HTR-8/SVneo (cell line): ENCODE measurements at regions not wholly inside any gene's neighbourhood (a gene's known extent, or its start where the extent isn't known, plus 50 kb on each side); places are given as distances from the start of the nearest gene placed in this dataset.

Experiments used
- DNase-seq: peaks from one replicate; pipeline ENCODE4 v3.0.0; 2011; ENCODE audit warnings: low spot score, mixed read lengths; ENCODE audit not compliant: insufficient read length
- FAIRE-seq: peaks from 2 replicates; lab custom pipeline; 2011; peaks lifted over from hg19 to GRCh38; lab: Jason Lieb, UNC

DNA sequence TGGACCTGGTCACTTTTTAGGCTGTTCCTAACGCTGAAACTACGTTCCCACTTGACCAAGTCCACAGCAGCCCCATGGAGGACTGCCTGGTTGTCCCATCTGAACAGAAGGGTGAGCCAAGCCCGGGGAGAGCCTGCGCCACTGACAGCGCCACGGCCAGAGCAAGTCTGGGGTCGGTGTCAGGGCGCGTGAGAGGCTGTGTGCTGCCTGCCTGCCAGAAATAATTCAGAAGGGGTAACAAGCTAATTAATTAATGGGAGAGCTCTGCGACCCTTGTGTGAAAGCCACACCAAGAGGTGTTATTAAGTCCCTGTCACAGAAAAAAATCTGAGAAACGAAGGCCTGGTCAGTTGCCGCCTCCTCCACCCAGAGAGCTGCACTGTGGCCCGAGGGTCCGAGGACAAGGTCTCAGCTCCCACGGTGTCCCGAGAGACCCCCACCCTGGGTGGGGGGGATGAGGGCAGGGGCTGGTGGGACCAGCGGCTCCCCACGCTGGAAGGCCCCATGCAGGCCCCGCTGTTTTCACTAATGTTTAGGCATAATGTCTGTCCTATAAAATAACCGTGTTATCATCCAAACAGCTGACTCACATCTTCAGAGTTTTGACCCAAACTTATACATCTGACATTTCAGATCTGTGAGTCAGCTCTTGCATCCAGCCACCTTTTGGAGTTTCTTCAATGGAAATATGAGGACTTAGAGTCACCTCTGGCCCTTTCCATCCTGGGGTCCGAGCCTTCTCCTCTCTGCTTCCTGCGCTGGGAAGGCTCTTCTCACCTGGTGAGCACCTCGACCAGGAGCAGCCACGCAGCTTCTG is 58.5 kb downstream of the DLL1 start:
- DNase-seq (peak; percentile 40), FAIRE-seq (no peak)

DNA sequence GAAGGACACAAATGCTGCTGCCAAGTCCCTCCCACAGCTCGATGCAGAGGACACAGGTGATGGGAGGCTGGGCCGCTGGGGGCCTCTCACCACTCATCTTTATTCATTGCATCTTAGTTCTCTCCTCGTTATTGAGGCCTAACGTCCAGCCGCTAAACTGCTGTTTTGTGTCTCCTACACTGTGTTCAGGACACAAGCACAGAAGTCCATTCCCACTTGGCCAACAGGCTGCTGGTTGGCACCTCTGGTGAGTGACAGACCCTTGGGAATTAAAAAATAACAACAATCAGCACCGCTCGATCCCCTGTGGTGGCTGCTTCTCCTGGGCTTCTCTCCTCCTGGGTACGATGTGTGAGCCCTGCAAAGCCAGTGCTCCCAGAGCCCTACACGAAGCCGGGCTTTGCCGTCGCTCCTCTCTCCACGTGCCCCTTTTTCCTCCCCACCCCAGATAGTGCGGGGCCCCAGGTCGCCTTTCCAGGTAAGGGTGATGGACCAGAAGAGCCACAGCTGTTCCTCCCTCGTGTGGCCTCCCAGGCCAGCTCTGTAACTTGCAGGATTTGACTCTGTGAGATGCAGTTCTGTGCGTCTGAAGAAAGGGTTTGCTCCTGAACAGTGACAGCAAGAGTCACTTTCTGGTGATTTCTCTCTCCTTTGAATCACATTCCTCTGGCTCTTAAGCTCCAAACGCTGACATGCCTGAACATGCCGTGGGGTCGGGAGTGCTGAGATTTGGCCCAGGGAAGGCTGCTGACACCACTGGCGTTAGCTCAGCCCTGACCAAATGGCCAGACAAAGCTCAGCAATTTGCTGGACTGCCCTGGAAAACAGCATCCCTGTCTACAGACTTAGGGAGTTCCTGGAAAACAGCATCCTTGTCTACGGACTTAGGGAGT is 59.3 kb downstream of the DLL1 start:
- FAIRE-seq (peak; percentile 42), DNase-seq (peak; percentile 56)

DNA sequence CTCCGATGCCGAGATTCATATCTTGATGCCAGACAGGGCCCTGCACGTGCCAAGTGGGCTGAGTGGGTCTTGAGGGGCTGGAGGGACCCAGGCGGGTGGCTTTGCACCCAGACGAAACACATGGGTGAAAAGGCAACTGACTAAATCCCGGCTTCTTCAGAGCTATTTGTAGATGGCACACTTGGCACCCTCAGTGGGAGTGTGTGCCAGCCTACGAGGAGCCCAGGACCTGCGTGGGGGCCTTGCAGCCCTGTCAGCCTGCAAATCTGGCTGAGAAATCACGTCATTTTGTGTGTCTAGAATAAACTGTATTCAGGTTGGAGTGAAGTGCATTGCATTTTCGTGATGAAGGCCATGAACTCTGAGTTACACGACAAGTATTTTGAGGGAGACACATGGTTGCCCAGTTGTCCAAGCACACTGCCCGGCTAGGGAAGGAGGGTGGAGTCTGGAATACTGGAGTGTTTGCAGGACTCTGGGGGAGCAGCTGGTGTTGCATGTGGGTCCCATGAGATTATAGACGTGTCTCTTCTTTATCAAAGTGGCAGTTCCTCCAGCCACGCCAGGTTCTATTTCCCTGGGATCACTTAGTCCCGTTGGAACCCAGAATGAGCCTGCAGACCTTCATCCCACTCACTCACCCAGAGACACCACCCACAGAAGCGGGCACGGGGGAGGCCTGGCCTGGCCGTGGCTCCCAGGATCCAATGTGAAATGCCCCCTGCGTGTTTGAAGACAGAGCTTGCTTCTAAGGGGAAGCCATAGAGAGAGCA is 60.2 kb downstream of the DLL1 start:
- FAIRE-seq (no peak), DNase-seq (no peak)

DNA sequence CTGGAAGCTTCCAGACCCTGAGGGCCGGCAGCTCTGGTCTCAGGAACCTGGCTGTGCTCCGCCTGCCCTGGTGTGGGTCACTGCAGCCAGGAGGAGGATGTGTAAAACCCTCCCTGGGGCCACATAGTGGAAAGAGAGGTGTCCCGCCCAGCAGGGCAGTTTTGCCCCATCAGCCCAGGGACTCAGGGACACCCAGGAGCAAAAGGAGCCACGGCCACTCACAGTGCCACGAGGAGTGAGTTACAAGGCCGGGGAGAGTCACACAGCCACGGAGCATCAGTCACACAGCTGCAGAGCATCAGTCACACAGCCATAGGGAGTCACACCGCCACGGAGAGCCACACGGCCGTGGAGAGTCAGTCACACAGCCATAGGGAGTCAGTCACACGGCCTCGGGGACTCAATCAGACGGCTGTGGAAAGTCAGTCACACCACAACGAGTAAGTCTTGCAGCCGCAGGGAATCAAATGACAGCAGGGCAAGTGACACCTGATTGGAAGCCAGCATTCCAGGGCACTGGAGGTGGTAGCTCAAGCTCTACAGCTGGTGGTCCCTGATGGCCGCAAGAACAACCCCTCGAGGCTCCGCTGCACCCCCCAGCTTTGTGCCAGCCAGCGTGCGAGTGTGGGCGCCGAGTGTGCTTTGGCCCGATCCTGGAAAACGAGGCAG is 60.9 kb downstream of the DLL1 start:
- FAIRE-seq, result no peak
- no peak for DNase-seq

DNA sequence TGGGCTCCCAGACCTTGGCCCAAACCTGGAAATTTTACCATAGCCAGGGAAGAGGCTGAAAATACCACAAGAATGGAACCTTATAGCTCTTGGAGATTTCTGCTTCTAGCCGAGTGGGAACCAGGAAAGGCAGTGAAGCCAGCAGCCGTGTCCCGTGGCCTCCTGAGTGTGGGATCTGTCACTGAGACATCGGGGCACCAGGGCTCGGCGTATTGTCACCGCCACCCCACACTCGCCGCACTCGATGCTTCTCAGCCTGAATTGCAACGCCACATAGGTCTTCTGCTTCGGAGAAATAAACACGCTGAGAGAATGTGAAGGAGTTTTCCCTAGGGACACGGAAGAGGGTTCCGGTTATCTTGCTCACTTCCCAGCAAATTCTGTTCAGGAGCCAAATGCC is 61.5 kb downstream of the DLL1 start:
- DNase-seq (no peak), FAIRE-seq (no peak)

DNA sequence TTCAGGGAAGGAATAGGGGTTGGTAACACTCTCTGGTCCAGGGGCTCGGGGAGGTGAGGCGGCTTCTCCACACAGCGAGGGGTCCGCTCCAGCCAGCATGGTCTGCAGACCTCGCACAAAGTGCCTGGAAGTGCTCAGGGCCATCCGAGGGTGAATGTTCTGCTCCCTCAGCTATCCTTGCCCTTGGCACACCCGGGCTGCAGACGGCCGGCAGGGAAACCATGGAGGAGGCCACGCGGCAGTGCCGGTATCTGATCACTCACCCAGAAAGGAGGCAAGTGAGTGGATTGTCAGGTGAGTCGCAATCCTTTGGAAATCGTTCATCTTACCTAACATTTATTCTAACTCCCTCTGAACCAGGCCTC is 62.0 kb downstream of the DLL1 start:
- DNase-seq, result no peak
- FAIRE-seq, result no peak

DNA sequence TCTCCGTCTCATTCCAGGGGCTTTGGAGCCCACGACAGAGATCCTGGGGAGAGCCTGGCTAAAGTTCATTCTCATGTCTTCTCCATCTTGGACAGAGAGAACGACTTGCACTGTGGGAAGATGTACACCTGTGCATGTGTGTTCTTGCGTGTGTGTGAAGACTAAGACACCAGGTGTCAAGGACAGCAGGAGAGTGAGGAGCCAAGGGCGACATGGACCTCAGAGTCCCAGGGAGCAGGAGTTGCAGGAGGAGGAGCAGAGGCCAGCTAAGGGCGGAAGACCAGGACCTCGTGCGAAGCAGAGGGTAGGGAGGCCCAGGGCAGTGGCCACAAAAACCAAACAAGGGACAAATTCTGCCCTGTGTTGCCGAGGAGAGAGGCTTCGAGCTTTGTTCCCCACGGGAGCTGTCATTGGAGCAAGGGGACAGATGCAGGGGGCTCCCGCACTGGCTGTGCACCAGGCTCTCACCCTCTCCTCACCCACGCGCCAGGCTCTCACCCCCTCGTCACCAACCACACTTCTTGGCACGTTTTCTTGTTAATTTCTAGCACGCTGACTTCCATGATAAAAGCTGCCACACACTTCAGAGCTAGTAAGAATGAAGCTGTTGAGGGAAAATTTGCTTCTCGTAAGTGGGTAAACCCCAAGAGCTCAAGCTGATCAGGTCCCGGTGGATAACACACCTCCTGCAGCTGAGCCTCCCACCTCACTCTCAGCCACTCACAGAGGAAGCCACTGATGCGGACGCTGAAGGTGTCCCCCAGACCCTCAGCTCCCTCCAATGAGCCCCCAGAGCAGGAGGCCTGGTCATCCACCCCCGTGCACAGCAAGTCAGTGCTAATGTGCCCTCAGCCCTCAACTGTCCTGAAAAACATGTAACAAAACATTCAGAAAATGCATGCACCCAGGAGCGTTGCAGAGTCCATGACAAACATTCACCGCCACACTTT is 62.6 kb downstream of the DLL1 start:
- FAIRE-seq (no peak), DNase-seq (no peak)

DNA sequence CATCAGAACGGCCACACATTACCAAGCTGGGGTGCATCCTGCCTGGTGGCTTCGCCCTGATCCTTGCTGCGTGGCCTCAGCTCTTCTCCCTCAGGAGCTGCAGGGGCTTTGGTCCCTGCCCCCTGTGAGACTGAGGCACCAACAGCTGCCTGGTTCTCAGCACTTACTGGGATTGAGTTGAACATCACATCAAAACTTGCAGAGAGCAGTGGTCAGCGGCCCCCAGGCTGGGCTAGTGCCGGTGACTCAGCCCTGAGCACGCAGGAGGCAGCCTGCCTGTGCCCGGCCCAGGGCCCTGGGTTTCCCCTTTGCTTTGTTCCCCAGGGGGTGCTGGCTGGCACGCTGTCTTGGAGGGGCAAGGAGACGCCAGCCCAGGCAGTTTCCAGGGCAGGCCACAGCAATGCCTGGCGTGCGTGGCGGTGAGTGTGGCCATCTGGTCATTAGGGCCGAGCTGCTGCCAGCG is 63.3 kb downstream of the DLL1 start:
- FAIRE-seq (peak; percentile 31), DNase-seq (peak; percentile 20)

DNA sequence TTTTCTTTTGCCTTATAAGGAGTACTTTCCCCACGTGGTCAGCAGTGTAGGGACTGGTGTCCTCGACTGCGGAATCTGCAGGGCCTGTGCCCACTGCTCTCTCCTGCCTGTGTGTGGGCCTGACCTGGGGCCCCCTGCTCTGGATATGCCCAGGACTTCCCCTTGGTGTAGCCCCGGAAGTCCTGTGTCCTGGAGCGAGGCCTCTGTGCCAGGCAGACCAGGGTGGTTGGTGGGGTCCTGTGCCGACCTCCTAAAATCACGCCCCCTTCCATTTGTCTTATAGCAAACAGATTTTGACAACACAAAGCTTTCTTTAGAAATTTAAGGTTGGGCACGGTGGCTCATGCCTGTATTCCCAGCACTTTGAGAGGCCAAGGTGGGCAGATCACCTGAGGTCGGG is 64.2 kb downstream of the DLL1 start:
- FAIRE-seq, result no peak
- no peak for DNase-seq

DNA sequence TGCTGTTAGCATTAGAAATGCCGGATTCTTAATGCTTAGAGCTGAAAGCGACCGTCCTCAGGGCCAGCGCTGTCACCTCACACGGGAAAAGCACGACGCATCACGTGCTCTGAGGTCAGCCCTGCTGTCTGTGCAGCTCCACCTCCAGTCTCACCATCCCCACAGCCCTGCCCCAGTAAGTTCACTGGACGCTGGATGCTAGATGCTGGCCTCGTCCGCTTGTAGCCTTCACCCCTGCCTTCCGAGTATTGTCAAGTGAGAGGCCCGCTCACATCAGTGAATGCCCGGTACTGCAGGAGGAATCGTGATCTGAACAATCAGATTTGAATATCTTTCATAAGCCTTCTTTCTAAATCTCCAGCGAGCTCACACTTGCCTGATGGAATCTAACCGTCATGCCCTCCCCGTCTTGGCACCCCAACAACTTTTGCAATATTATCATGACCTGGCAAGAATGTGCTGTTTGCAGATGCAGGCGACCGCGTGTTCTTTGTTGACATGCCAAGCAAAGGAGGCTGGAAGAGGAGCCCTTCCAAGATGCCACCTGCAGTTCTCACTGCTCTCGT is 64.9 kb downstream of the DLL1 start:
- DNase-seq, result no peak
- no peak for FAIRE-seq

DNA sequence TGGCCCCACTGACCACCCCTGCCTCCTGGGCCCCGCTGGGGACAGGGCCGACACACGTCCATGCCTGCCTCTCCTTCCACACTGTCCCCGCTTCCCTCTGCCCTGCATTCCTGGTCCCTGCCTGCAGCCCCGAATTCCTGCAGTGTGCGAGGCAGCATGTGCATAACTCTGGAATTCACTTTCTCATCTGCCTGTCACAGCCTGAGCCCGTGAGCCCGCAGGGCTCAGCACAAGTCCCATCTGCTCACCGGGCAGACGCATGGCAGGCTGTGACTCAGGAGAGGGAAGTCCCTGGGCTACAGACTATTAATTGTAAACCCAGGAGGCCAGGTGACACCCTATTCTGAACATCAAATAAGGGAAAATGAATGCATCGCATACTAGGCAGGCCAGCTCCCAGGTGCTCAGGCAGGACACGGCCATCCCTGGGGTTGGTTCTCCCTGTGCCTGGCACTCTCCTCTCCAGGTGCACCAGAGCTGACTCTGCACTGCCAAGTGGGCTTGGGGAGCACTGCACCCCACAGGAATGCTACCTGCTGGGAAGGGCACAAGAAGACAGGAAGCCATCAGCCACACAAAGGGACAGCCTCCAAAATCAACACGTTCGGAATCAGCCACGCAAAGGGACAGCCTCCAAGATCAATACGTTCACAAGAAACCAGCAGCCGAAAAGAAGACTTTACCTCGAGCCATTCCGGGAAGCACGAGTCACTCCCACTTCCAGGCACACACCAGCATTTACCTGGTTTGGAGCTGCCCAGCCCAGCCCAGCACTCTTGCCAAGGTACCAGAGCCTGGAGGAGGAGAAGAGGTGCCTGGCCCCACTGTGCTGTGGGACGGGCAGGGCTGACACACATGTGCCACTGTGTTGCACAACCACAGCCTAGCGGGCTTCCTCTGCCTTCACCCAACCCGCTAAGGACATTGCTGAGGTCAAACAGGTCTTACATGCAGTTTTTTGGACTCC is 65.9 kb downstream of the DLL1 start:
- DNase-seq (peak; percentile 69), FAIRE-seq (peak; percentile 87)

DNA sequence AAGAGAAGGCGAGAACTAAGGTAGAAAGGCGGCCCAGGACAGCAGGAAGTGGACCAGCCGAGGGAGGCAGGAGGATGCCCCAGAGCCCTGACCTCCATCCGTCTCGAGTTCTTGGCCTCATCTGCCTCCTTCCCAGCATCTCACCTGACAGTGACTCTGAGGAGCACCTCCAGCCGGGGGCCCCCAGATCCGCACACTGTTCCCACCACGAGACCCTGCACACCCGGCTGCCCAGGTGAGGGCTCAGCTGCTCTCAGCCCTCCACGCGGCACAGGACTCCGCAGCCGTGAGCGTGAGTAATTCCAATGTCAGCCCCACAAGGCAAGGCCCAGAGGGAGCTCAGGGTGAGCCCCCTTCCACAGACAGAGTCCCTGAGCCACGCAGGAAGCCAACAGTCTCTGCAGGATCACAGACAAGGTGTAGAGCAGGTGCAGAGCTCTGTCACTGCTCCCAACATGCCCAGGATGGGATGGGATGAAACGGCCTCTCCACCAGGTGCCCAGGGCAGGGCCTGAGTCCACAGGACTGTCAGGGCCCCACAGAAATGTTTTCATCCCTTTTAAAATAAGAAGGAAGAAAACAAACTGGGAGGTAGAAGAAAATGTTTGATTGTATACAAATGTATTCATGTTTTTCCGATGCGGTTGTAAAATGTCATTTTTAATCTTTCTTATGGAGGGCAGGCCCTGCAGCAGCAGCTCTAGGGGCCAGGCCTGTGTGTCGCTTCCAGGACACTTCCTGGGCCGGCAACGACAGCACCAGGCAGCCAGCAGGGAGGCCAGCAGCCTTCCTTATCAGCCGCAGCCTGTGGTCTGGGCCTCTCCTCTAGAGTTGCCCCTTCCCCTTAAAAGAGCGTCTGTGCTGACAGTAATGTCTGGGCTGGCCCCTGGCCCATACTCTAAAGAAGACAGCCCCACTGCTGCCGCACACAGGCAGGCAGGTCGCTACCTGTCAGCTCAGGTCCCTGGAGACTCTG is 66.9 kb downstream of the DLL1 start:
- no peak for FAIRE-seq
- no peak for DNase-seq

DNA sequence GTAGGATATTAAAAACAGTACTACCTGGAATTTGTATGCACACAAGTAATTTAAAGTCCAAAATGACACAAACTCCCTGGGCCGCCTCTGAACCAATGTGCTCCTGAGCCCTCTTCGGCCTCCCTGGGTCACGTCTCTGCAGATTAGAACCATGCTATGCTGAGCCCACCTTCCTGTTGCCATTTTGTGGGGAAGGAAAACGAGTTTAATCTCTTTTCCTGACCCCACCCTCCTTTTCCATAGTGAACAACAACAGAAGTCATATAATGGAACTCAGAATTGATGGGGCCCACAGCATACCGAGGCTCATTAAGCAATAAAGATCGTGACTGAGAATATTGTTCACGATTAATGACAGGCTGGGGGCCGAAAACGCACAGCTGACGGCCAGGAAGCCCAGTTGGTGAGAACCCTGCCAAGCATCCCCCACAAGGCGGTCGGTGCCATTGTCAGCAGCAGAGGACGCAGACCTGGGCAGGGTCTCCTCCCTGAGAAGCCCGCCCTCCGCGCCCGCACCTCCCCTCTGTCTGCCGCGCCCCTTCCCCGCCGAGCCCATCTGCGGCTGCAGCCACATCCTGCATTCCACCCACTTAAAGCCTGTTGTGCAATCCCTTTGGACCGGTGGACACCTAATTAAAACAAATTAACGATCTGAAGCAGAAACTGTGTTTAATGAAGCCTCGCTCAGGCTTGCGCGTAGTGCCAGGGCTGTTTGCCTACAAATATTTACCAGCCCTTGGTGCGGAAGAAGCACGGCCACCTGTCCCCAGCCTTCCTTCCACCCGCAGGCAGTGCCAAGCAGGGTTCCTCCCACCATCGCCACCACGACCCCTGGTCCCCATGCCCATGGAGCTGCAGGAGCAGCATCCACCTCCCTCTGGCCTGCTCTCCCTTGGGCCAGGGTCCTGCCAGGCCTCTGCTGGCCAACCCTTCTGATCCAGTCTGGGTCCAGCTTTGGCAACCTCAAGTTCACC is 68.1 kb downstream of the DLL1 start:
- FAIRE-seq, result no peak
- DNase-seq, result no peak

DNA sequence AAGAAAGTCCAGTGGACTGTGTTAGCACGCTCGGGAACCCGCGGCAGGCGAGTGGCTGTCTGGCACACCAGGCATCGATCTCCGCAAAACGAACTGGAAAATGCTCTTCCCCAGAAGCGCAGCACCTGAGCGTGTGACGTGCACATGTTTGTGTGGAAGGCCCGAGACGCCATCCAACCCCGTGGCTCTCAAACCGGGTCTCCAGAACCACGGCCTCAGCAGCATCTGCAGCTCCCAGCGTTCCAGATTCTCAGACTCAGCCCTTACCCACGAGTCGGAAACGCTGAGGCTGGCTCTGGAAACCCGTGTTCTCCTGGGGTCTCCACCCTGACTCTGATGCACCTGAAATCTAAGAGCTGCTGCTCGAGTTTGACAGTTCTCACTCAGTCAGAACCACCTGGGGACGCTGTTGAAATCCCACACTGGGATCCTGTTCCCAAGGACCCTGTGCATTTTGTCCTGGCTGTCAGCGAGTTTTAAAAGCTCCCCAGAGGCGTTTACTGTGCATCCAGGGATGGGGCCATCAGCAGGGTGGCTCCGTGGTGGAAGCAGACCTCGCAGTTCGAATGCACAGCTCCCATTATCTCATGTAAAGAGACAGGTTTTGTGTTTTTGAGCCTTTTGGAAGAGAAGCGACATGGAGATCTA is 69.0 kb downstream of the DLL1 start:
- no peak for FAIRE-seq
- no peak for DNase-seq
